ENCODE measurements at regions not wholly inside any gene's neighbourhood (a gene's known extent, or its start where the extent isn't known, plus 50 kb on each side); places are given as distances from the start of the nearest gene placed in this dataset.

DNA sequence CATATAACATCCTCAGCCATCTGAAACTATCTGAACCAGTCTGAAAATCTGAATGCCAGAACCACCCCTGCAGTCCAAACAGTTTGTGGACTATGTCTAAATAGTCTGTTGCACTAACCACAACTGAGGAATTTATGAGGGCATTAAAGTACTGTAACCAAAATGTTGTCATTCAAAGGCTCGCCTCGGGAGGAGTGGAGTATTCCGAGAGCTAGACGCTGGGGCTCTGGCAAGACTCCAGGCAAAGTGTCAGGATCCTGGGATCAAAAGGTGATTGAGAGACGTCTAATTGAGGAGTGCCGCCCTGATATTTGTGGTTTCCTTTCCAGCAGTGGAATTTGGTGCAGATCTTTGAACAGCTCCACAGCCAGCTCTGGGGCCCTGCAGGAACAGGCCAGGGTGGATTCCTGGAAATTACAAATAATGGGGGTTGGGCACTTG lies 142.9 kb upstream of the MYOCD start:
- DNase-seq (ENCODE audit: low spot score): peak; percentile 90

DNA sequence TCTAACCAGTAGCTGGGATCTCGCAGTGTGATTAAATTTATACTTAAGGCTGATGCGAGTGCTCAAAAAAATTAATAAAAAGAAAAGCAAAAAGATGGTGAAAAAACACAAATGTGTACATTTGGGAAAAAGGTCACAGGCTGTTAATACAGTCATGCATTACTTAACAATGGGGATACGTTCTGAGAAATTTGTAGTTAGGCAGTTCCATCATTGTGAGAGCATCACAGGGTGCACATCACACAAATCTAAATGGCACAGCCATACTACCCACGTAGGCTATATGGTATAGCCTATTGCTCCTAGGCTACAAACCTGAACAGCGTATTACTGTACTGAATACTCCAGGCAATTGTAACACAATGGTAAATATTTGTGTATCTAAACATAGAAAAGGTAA lies 142.4 kb upstream of the MYOCD start:
- DNase-seq (ENCODE audit: low spot score): no peak

DNA sequence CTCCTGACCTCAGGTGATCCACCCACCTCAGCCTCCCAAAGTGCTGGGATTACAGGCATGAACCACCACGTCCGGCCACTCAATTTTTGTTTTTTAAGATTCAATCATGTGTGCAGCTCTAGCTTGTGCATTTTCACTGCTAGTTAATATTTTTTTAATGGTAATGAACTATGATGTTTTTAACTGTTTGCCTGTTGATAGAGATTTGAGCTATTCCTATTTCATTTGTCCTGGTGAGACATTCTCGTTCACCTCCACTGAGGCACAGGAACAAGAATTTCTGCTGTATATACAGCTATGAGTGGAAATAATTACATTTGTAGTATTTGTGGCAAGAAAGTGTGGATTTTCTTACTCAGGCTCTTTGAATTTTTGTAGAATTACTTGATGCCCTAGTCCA lies 137.7 kb upstream of the MYOCD start:
- DNase-seq (ENCODE audit: low spot score): no peak

DNA sequence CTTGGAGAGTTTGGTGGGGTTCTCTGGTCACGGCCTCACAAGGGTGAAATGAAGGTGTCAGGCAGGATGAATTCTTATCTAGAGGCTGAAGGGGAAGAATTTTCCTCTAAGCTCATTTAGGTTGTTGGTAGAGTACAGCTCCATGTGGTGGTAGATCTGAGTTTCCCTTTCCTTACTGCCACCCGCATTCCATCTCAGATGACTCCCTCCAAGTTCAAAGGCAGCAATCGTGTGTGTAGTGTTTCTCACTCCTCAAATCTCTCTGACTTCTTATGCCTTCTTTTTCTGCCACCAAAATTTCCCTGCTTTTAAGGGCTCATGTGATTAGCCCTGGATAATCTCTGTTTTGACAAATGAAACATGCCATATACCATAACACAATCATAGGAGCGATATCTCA lies 135.5 kb upstream of the MYOCD start:
- DNase-seq (ENCODE audit: low spot score): peak; percentile 85

DNA sequence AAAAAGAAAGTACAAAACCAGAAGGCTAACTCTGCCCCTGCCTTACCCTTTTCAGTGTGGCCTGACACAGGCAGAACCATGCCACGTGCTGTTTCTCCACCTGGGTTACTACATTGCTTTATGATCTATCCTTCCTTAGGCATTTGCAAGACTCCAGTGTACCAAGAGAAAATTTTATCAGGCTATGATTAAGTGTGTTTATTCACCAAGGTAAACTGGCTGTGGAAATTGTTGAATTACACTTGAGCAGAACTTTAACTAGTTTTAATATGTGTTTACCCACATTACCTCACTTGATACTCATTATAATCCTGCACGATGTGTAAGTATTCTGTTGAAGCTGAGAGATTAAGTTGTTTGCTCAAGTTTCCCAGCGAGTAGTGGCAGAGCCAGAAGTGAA lies 129.7 kb upstream of the MYOCD start:
- DNase-seq (ENCODE audit: low spot score): no peak

DNA sequence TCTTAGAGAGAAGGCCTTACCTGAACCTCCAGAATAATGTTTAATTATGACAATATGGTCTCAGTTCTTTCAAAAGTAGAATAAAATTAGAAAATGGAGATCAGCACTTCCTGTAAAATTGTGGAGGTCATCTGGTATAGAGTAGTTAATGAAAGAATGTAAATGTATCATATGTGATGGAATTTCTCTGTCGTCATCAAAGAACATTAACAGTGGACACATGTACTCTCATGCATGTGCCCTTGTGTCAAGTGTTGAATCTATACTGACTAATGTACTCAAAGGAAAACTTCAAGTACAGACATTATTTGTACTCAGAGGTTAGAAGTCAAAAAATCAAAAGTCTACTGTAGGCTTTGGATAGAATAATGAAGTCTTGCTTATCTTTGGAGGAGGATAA lies 129.2 kb upstream of the MYOCD start:
- DNase-seq (ENCODE audit: low spot score): no peak

DNA sequence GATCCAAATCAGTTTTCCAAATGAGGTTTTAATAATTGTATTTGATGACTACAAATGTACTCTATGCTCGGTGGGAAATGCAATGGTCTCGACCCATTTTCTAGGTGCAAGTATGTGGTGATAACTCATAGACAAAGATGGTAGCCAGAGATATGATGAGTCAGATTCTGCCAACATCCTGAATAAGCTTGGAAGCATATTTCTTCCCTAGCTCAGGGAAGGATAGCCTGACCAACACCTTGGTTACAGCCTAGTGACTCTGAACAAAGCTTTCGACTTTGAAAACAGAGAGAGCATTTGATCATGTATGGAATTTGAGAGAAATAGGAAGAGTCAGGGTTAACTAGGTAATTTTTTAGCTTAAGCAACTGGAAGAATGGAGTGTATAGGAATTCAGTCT lies 128.3 kb upstream of the MYOCD start:
- DNase-seq (ENCODE audit: low spot score): no peak

DNA sequence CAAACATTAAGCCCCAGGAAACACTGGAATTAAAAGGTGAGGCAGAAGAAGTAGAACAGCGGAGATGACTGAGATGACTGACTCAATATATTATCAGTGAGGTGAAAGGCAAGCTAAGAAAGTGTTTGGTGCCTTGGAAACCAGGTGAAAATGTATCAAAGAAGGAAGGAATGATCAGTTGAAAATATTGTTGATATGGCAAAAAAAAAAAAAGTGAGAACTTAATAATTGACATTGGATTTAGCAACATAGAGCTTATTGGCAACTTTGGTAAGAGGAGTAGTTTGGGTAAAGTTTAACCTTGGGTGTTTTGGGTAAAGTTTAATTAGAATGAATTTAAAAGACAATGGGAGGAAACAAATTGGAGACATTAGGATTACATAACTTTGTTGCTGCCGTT lies 127.7 kb upstream of the MYOCD start:
- no peak for DNase-seq (ENCODE audit: low spot score)

DNA sequence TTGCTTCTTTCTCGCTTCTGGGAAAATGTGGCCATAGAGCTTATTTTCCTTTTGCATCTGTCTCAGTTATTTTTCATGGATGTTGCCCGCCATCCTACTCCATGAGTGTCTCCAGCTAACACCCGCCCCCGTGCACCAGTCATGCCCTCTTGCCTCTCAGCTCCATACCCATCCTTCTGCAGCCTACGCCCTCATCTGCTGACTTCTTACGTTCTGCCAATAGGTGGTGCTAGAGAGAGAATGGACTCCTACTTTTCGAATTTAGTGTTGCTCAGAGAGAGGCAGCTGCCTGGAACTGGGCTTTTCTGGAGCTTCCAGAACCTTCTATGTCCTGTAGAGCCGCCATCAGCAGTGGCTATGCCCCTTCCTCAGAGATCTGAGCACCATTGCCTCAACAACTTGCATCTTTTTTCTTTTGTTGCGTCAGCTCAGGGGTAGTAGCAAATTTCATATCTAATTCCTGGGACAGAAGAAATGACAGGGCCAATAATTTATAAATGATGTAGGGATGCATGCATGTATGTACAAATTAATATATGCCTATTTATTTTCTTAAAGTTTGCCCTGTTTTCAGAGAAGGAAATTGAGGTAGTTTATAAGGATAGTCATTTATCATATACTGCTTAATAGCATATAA lies 119.7 kb upstream of the MYOCD start:
- peak; percentile 54 for DNase-seq (ENCODE audit: low spot score)

DNA sequence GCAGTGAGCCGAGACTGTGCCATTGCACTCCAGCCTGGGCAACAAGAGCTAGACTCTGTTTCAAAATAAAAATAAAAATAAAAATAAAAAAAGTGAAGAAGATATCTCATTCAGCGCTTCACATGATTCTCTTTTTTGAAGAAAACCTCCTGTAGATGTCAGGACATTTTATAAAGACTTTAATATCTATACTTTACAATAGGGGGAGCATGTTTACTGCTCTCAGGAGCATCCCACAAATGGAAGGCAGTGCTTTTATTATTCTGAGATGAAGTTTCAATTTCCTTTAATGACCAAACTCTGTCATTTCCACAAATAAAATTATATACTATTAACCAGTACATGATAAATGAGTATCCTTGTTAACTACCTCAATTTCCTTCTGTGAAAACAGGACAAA lies 118.7 kb upstream of the MYOCD start:
- DNase-seq (ENCODE audit: low spot score): no peak

DNA sequence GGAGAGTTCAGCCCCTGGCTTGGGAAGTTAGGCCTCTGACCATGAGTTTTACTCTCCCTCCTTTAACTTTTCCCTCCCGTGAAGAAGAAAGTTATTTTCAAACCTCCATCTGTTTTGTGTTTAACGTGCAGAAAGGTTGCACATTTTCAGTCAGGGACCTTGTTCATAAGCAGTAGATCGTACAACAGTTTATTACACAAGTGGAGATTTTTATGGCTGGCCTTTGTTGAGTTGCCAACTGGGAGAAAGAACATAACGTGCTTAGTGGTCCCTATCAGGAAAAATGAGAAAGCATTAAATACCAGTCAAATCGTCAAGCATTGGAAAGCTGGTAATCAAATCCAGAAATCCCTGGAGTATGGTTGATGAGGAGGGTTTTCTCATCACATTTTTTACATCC lies 117.9 kb upstream of the MYOCD start:
- peak; percentile 72 for DNase-seq (ENCODE audit: low spot score)

DNA sequence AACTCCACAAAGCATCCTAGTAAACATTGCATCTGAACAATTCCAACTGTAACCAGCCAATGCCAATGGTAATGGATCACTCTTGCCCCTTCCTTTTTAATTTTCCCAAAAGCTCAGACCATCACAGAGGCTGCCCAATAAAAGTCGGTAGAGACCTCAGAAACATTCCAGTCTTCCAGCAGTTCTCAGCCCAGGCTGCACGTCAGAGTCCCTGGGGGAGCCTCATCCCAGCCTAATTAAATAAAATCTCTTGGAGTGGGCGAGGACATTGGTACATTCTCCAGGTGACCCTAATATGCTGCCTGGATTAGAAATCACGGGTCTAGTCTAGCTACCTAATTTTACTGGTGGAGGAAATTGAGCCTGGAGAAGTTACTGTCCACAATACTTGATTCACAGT lies 117.1 kb upstream of the MYOCD start:
- DNase-seq (ENCODE audit: low spot score): peak; percentile 25

DNA sequence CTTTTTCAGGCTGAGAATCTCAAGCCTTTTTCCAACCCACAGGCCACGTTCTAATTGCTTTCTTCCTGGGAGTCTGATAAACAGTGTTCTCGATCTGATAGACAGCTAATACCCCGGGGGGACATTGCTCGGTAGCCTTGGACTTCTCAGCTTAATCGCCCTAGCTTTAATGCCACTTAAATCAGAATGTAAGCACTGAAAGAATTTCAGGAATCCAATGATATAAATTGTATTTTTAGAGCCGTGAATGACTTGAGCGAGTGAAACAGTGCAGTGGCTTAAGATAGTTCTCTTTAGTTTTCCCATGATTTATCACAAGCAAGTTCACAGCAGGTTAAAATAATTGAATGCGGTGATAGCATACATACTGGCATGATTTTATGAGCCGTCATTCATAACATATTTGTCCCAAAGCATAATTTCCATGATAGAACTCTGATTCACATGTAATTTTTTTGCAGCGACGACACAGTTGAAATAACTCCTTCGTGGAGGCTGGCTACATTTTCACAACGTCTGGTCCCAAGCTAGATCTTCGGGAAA lies 116.1 kb upstream of the MYOCD start:
- peak; percentile 78 for DNase-seq (ENCODE audit: low spot score)

DNA sequence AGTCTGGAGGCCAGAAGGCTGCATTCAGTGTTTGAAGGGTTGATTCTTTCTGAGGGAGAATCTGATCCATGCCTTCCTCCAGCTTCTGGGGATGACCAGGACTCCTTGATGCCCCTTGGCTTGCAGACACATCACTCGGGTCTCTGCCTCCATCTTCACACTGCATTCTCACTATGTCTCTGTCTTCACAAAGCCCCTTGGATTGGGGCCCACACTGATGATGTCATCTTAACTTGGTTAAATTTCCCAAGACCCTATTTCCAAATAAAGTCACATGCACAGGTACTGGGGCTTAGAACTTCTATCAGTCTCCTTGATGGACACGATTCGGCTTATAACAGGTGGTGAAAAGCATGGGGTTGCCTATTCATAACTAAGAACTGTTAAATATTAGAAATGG lies 112.1 kb upstream of the MYOCD start:
- DNase-seq (ENCODE audit: low spot score): no peak

DNA sequence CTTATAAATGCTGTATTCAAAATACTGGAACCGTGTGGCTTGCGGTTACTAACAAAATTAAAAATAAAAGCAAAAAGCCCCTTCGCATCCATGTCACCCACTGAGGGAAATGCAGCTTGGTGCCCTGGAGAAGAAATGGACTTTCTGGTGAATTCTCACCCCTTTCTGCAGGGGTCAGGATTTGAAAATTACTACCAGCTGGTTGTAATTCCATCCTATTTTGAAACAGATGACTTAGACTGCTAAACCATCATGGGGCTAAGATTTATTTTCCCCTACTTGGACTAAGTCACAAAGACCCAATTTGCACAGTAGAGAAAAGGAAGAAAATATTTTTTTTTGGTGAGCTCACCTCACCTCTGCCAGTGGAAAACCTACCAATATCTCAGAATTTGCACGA lies 111.4 kb upstream of the MYOCD start:
- no peak for DNase-seq (ENCODE audit: low spot score)

DNA sequence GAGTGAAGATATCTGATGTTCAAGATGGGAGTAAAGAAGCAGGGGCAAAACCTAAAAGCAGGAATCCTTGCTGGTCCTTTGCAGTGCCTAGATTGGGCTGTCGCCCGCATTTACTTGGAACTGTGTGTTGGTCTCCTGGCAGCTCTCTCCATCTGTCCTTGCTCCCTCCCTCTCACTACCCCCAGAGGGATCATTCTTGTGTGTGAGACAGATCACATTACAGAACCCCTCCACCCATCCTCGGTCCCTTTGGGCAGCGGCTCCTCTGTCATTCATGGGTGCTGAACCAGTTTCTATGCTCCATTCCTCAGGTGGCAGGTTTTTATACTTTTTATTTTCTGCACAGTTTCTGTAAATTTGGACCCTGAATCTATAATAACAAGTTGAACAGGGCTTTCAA lies 99.4 kb upstream of the MYOCD start:
- DNase-seq (ENCODE audit: low spot score): no peak

DNA sequence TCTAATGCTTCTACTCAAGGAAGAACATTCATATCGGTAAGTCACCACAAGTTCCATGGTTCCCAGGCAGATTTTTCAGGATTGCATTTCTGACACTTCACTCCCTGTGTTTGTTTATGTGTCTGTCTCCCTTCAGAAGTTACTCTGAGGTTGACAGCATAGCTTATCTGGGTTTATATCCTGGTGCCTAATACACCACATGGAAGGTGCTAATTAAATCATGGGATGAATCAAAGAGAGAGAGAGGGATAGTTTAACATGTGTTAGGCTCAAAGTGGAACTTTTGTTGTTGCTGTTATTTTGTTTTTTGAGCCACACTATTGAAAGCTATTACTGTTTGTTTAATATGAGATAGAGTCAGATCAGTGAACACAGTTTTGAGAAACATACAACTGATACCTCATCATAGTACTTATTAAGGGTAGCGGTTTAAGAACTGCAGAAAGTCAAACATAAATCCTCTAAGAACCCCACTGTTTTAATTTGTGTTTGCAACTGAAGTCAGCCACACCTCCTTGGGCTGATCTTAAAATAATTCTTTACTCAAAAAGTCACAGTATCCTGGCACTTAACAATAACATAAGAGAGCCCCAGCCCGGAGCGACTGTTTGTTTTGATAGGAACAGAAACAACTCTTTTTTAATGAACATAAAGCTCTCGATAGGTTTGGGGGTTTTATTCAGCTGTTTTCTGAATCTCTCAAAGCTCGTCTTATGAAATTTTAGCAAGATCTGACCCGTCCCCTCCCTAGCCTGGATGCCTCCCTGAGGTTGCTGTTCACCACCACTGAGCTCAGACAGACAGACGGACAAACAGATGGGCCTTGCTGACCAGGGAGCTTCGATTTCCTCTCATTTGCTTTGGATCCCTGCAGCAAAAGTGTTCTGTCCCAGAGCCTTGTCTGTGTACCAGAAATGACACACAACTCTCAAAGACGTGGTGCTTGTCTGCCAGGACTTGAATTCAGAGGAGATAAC lies 98.3 kb upstream of the MYOCD start:
- no peak for DNase-seq (ENCODE audit: low spot score)

DNA sequence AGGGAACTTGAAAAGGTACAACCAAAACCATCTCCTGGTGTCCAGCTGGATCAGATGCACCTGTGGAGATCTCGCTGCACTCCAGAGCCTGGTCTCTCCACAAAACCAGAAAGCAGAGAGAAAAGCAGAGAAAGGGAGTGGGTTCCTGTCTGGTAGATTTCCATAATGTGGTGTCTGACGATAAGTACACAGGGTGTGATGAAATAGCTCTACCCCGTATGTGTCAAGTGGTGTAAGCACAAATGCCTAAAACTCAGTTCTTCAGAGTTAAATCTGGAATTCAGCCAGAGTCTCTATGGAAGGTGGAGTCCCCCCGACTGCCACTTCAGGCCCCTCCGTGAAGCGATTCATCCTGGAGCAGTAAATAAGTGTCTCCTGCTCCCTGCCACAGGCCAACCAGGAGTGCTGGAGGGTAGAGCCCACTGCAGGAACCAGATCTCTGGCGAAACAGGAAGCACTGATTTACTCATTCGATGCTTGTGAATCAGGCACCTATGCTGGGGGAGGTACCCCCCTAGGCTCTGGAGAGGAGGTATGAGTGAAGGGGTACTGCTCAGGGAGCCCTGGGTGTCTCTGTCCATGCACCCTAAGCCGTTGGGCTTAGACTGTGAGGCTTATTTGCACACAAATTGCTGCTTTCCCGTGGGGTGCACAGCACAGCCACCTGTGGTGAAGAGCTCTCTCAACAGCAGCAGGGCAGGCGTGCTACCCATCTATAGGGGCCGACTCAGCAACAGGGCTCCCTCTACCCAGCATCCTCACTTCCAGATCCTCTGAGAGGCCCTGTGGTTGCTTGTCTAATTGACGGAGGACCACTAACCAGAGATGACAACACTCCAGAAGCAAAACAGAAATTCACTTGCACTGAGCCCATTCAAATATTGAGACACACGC lies 97.1 kb upstream of the MYOCD start:
- DNase-seq (ENCODE audit: low spot score): no peak

DNA sequence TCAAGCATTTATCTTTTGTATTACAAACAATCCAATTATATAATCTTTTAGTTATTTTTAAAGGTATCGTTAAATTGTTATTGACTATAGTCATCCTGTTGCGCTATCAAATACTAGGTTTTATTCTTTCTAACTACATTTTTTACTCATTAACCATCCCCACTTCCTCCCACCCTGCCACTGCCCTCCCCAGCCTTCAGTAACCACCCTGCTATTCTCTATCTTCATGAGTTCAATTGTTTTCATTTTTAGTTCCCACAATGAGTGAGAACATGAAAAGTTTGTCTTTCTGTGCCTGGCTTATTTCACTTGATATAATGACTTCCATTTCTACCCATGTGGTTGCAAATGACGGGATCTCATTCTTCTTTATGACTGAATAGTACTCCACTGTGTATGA lies 94.1 kb upstream of the MYOCD start:
- DNase-seq (ENCODE audit: low spot score): no peak

DNA sequence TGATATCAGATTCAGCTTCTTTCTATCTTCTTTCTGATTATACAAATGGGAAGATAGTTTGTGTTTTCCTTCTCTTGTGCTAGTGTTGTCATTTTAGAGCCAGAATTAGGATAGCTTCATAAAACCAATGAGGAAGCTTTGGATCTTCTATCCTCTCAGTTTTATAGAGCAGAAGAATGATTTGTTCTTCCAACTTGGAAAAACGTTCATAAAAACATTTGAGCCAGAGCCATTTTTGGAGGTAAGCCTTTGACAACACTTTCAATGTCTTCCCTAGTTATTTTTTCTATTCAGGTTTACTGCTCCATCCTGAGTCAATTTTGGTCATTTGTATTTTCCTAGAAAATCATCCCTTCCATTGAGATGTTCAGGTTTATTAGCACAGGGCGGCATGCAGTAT lies 91.2 kb upstream of the MYOCD start:
- DNase-seq (ENCODE audit: low spot score): no peak

DNA sequence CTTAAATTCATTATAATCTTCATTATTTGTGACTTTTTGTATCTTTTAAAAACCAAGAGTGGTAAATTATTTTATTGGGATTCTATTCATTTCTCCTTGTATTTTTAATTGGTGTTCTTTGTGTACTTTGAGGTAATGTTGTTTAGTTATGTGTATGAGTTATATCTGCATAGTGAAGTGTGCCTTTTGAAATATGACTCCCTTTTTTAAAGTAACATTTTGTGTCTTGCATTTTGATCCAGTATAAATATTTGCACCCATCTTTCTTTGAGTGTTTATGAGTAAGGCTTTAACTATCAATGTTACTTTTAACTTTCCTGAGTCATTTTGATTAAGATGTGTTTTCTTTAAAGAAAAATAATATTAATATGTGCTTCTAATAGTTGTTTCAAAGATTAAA lies 90.0 kb upstream of the MYOCD start:
- DNase-seq (ENCODE audit: low spot score): no peak

DNA sequence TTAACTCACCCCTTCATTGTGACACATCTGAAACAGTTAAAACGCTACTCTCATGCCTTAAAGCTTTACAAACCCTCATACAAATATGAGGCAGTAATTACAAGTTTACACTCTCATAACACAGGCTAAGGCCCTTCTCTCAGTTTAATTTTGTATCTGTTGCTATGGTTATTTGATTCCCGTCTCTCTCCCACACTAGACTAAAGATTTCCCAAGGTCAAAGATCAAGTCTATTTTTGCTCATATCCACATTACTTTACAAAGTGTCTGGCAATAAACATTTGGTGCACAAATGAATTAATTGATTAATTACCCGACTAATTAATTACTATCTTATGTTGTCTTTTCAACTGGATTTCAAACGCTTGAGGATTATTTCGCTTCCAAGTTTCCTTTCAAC lies 86.4 kb upstream of the MYOCD start:
- DNase-seq (ENCODE audit: low spot score): peak; percentile 50
